NCI-H526 treated with DMSO at 0.1 percent for 48 hours (cell line): ENCODE measurements at regions not wholly inside any gene's neighbourhood (a gene's known extent, or its start where the extent isn't known, plus 50 kb on each side); places are given as distances from the start of the nearest gene placed in this dataset.
"Not testable (repeated sequence)": the region's sequence is repeated elsewhere in the genome, so short reads cannot be mapped to it uniquely, and the experiment has no call there.

Experiments used
- DNase-seq: peaks from one replicate; lab custom pipeline; 2025; lab: John Stamatoyannopoulos, UW

DNA sequence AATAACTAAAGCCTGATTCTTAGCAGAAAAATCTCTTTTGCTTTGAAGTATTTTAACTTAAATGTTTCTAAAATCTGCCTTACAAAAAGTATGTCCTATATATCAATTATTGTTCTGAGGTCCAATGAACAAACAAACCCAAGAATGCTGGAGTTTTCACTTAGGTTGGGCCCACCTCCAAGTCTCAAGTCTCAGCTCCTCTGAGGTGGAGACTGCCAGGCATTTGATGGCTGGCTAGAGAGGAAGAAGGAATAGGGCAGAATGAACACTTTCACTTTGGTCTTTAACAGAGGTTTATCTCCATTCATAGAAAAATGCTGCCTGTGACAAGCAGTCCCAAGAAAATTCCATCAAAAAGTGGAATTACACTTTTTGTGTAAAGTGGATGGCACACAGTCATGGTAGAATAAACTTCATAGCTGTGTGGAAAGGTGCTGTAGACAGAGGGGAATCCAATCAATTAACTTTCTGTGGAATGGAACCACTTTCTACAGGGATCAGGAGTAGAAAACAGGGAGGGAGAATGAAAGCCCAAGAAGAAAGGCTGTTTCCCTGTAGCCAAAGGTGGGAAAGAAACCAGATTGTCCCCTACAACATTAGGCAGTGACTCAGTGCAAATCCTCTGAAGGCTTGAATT, 349.4 kb upstream of the RUNX1 start:
- DNase-seq: no peak

GRCh38 chr21:35397781-35398180, 348.7 kb upstream of the RUNX1 start:
- DNase-seq: no peak

GRCh38 chr21:35396655-35397054, 347.6 kb upstream of the RUNX1 start:
- no peak for DNase-seq

- DNase-seq: no peak
Measured at GRCh38 chr21:35395728-35396127, 346.6 kb upstream of the RUNX1 start.

- DNase-seq: no peak
Measured at GRCh38 chr21:35394634-35395369, 345.7 kb upstream of the RUNX1 start.

DNA sequence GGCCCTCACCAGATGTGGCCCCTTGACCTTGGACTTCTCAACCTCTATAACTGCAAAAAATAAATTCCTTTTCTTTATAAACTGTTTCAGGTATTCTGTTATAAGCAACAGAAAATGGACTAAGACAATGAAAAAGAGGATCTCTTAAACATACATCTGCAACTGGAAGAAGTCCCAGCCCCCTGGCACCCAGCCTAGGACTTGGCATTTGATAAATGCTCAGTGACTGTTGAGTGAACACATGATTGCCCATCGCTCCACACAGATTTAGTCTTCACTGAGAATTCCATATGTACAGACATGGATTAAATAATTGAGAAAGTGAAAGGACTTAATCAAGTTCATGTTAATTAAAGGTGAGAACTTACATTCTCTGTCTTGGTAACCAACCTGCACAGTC, 344.9 kb upstream of the RUNX1 start:
- DNase-seq: no peak

DNA sequence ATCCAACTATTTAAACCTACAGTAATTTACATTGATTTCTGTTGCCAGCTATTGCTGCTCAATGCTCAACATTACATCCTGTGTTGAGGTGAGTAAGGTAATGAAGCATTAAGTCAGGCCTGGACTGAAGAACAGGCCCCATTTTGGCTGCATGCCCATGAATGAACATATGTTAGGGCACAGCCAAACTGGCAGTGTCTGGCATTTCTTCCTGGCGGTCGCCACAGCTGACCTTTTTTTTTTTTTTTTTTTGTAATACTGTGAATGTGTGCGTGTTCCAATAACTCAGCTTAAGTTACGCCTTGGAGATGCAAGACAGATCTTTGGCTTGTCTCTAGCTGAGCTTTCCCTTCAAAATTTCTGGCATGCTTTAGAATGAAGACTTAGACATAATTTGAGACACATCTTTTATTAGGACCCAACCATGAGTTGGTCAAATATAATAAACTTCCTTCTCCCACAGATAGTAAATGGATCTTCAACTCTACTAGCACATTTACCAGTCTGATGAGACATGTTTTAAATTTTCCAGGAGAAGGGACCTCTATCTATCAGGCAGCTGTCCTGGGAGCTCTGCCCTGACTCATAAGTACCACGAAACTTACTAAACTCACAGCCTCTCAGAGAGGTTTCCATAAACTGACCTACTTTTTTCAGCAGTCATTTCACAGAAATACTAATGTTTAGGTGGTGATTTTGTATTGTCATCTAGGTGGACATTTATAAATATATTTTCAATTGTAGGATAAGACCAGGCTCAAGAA, 341.1 kb upstream of the RUNX1 start:
- DNase-seq: no peak

GRCh38 chr21:35386491-35387079, 337.5 kb upstream of the RUNX1 start:
- DNase-seq: no peak

GRCh38 chr21:35384375-35384774, 335.3 kb upstream of the RUNX1 start:
- DNase-seq: no peak

DNA sequence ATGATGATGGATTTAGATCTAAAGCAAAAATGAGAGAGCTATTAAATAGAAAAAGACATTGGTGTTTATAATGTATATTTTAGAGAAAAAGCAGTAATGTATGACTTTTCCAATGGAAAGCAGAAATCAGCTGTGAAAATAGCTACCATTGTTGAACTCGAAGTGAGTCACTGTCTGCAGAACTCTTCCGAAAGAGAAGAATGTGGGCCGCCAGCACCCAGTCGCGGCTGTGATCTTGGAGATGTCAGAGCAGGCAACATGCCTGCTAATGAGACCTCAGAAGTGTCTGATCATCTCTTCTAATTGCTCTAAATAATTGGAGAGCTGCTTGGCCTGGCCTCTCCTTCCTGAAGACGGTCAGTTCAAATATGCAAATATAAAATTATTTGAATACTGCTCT, 333.6 kb upstream of the RUNX1 start:
- DNase-seq: peak; percentile 27

GRCh38 chr21:35381743-35382310, 332.7 kb upstream of the RUNX1 start:
- peak; percentile 61 for DNase-seq

DNA sequence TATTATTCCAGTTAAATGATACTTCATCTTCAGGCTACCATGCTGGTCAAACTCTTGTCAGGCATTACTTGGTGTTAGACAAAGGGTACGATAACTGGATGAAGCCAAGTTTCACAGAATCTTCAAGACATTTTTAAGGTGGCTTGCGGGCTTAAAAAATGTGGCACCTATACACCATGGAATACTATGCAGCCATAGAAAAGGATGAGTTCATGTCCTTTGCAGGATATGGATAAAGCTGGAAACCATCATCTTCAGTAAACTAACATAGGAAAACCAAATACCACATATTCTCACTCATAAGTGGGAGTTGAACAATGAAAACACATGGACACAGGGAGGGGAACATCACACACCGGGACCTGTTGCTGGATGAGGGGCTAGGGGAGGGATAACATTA, 331.2 kb upstream of the RUNX1 start:
- not testable (repeated sequence) for DNase-seq

DNA sequence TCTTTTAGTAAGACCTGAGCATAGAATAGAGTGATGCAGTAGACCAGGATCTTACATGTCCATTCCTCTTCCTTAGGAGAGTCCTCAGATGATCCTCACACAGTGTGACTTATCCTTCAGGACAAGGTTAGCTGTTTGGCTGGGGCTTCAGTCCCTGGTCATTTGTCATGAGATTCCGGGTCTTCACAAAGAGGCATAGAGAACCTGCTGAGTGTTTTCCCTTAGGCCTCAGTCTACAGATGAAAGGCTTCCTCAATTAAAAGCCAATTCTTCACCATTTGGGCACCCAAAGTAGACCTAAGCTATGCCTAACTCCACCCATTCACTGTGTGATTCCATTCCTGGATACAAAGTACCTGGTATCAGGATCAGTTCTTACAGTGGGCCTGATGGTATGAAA, 329.8 kb upstream of the RUNX1 start:
- no peak for DNase-seq

GRCh38 chr21:35377505-35378090, 328.5 kb upstream of the RUNX1 start:
- no peak for DNase-seq

DNA sequence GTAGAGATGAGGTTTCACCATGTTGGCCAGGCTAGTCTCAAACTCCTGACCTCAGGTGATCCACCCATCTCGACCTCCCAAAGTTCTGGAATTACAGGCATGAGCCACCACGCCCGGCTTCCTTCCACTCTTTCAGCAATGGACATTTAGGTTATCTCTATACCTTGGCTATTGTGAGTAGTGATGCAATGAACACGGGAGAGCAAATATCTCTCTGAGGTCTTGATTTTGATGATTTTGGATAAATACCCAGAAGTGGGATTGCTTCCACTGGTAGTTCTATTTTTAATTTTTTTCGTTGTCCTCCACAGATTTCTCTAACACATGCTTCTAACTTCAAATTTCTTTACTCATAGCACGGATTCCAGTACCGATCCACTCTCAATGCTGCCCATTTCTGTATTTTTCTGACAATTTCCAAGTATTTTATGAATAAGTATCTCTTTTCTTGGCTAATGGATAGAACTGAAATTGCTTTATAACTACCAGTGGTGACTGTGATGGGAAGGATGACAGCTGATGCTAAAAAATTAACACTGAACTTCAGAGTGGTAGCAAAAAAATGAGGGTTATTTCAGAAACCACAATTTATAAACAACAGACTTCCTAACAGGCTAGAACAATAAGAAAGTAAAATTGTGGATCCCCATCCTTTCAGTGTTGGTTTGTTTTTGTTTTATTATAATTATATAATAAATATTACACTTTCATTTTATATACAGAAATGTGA, 327.5 kb upstream of the RUNX1 start:
- DNase-seq: no peak

DNA sequence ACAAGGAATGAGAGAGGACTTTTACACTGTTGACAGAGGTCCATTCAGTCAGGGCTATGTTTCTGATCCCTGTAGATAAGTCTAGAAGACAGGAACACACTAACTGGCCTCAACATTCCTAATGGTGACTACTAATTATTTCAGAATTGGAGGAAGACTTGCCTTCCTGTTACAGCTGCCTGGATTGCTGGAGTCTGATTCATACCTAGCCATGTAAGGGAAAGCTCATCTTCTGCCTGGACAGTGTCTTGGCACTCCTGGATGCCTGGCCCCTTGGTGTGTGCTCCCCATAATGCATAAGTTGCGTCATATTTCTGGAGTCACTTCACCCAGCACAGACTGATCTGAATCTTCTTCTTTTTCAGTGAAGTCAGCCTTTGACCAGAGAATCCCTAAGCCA, 326.0 kb upstream of the RUNX1 start:
- DNase-seq: no peak

- no peak for DNase-seq
Measured at GRCh38 chr21:35373998-35374397, 324.9 kb upstream of the RUNX1 start.

- DNase-seq: no peak
Measured at GRCh38 chr21:35372201-35372600, 323.1 kb upstream of the RUNX1 start.

DNA sequence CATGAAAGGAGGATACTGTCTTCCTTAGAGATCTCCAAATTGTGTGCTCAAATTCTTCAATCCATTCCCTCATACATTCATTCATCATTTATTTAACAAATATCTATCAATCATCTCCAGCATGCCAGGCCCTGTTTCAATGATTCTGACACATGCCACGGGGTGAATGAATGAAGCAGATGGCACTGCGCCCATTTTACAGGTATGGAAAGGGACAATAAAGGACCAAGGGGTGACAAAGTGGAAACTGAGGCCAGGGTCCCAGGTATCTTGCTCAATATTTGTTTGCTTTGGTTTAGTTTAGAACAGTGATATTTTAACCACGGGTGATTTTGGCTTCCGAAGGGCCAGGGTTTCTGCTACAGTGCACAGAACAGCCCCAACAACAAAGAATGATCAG, 321.6 kb upstream of the RUNX1 start:
- no peak for DNase-seq

- no peak for DNase-seq
Measured at GRCh38 chr21:35370071-35370470, 321.0 kb upstream of the RUNX1 start.

DNA sequence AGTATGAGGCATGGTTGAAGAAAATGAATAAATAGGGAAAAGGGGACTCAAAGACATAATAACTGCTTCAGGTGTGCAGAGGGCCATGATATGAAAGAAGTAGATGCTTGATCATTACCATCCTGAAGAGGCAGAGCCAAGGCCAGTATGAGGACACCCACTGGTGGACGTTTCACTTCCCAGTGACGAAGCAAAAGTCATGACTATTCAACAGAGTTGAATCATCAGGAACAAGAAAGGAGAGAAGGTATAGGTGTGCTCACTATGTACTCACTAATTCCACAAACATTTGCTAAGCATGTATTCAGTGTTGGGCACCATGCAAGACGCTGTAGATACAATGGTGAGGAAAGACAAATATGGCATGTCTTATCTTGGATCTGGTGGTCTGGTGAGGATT, 319.2 kb upstream of the RUNX1 start:
- DNase-seq: no peak
